ENCODE measurements at regions not wholly inside any gene's neighbourhood (a gene's known extent, or its start where the extent isn't known, plus 50 kb on each side); places are given as distances from the start of the nearest gene placed in this dataset.

GRCh38 chr6:130743175-130743574 lies 84.0 kb upstream of the SMLR1 start:
- H3K79me2 ChIP-seq (ENCODE audit: control insufficient read depth, insufficient read depth, low read length, poor library complexity), result no peaks in the 10 kb centered on the region
- H3K36me3 ChIP-seq (ENCODE audit: control insufficient read depth in 1 of 2, insufficient read depth in 2 of 2, low read length in 2 of 2), result no peaks in the 10 kb centered on the region
- WGBS (ENCODE audit: extremely low coverage, insufficient coverage, insufficient read length), result no CpG with 5 or more reads among the region's 2 CpGs
- H3K4me2 ChIP-seq (ENCODE audit: low read length), result no peak overlapping the region
- peaks cover 4 to 5% of the 10 kb centered on the region in 2 experiments for H3K4me1 ChIP-seq (ENCODE audit: control insufficient read depth in 1 of 2, insufficient read depth in 2 of 2, low read length in 2 of 2)
- no peak overlapping the region for H3K14ac ChIP-seq (ENCODE audit: low read length)
- no peaks in the 10 kb centered on the region for H3K79me1 ChIP-seq (ENCODE audit: low read length)
- H2BK120ac ChIP-seq (ENCODE audit: insufficient read depth, low read length, poor library complexity), result no peak overlapping the region
- H3K18ac ChIP-seq (ENCODE audit: low read length), result no peak overlapping the region
- no peak for DNase-seq
- H3K27me3 ChIP-seq (ENCODE audit: insufficient read depth, low read length), result no peaks in the 10 kb centered on the region
- no peak overlapping the region for H2AK5ac ChIP-seq (ENCODE audit: low read length)
- no peak overlapping the region for H2AFZ ChIP-seq (ENCODE audit: insufficient read depth, low read length, poor library complexity)
- H3K4me3 ChIP-seq (ENCODE audit: low read depth, low read length), result no peak overlapping the region
- no peak overlapping the region for H4K12ac ChIP-seq (ENCODE audit: low read depth, low read length)
- peaks cover 2% of the 10 kb centered on the region for H3K9me3 ChIP-seq (ENCODE audit: insufficient read depth, low read depth, low read length)
- no peak overlapping the region for H2BK12ac ChIP-seq (ENCODE audit: low read length)
- H3K4ac ChIP-seq (ENCODE audit: low read depth, low read length), result no peak overlapping the region
- no peak overlapping the region for H4K8ac ChIP-seq (ENCODE audit: low read depth, low read length)
- no peak overlapping the region for H4K91ac ChIP-seq (ENCODE audit: low read depth, low read length)
- no peak overlapping the region for H3K9ac ChIP-seq (ENCODE audit: low read length)
- no peak overlapping the region for H3K27ac ChIP-seq (ENCODE audit: low read depth, low read length)
- H3K23ac ChIP-seq (ENCODE audit: low read length), result no peak overlapping the region
- no peak overlapping the region for H2BK5ac ChIP-seq (ENCODE audit: low read depth, low read length, poor library complexity)

GRCh38 chr6:130744576-130745366 lies 82.4 kb upstream of the SMLR1 start:
- Histone ChIP-seq H3K9me3 (ENCODE audit: insufficient read depth, low read depth, low read length) (peaks cover 6% of the 10 kb centered on the region), H3K18ac (ENCODE audit: low read length) (no peak overlapping the region), H2BK5ac (ENCODE audit: low read depth, low read length, poor library complexity) (no peak overlapping the region), H3K79me1 (ENCODE audit: low read length) (no peaks in the 10 kb centered on the region), H2BK12ac (ENCODE audit: low read length) (no peak overlapping the region), H4K12ac (ENCODE audit: low read depth, low read length) (no peak overlapping the region), H3K27me3 (ENCODE audit: insufficient read depth, low read length) (no peaks in the 10 kb centered on the region), H3K9ac (ENCODE audit: low read length) (no peak overlapping the region), H3K14ac (ENCODE audit: low read length) (no peak overlapping the region), H2BK120ac (ENCODE audit: insufficient read depth, low read length, poor library complexity) (no peak overlapping the region), H3K36me3 (ENCODE audit: control insufficient read depth in 1 of 2, insufficient read depth in 2 of 2, low read length in 2 of 2) (no peaks in the 10 kb centered on the region), H3K4me1 (ENCODE audit: control insufficient read depth in 1 of 2, insufficient read depth in 2 of 2, low read length in 2 of 2) (peaks cover 4 to 5% of the 10 kb centered on the region in 2 experiments), H4K8ac (ENCODE audit: low read depth, low read length) (no peak overlapping the region), H4K91ac (ENCODE audit: low read depth, low read length) (no peak overlapping the region), H2AK5ac (ENCODE audit: low read length) (no peak overlapping the region), H3K4me2 (ENCODE audit: low read length) (no peak overlapping the region), H3K79me2 (ENCODE audit: control insufficient read depth, insufficient read depth, low read length, poor library complexity) (no peaks in the 10 kb centered on the region), H2AFZ (ENCODE audit: insufficient read depth, low read length, poor library complexity) (no peak overlapping the region), H3K4ac (ENCODE audit: low read depth, low read length) (no peak overlapping the region), H3K27ac (ENCODE audit: low read depth, low read length) (no peak overlapping the region), H3K4me3 (ENCODE audit: low read depth, low read length) (no peak overlapping the region), H3K23ac (ENCODE audit: low read length) (no peak overlapping the region)
- DNase-seq, result no peak
- no CpG with 5 or more reads among the region's 2 CpGs for WGBS (ENCODE audit: extremely low coverage, insufficient coverage, insufficient read length)

GRCh38 chr6:130748041-130748440 lies 79.2 kb upstream of the SMLR1 start:
- H4K12ac ChIP-seq (ENCODE audit: low read depth, low read length), result no peak overlapping the region
- no peak overlapping the region for H3K18ac ChIP-seq (ENCODE audit: low read length)
- H3K27me3 ChIP-seq (ENCODE audit: insufficient read depth, low read length), result no peaks in the 10 kb centered on the region
- no peaks in the 10 kb centered on the region for H3K79me1 ChIP-seq (ENCODE audit: low read length)
- no peak overlapping the region for H2BK5ac ChIP-seq (ENCODE audit: low read depth, low read length, poor library complexity)
- H3K14ac ChIP-seq (ENCODE audit: low read length), result no peak overlapping the region
- no peak overlapping the region for H4K91ac ChIP-seq (ENCODE audit: low read depth, low read length)
- no peak overlapping the region for H3K4me3 ChIP-seq (ENCODE audit: low read depth, low read length)
- no CpG with 5 or more reads among the region's 1 CpG for WGBS (ENCODE audit: extremely low coverage, insufficient coverage, insufficient read length)
- H2BK120ac ChIP-seq (ENCODE audit: insufficient read depth, low read length, poor library complexity), result no peak overlapping the region
- no peak overlapping the region for H2AK5ac ChIP-seq (ENCODE audit: low read length)
- H3K4me2 ChIP-seq (ENCODE audit: low read length), result no peak overlapping the region
- no peak overlapping the region for H3K23ac ChIP-seq (ENCODE audit: low read length)
- H3K4me1 ChIP-seq (ENCODE audit: control insufficient read depth in 1 of 2, insufficient read depth in 2 of 2, low read length in 2 of 2), result no peaks in the 10 kb centered on the region
- no peak overlapping the region for H3K4ac ChIP-seq (ENCODE audit: low read depth, low read length)
- H2BK12ac ChIP-seq (ENCODE audit: low read length), result no peak overlapping the region
- H2AFZ ChIP-seq (ENCODE audit: insufficient read depth, low read length, poor library complexity), result no peak overlapping the region
- H3K27ac ChIP-seq (ENCODE audit: low read depth, low read length), result no peak overlapping the region
- H4K8ac ChIP-seq (ENCODE audit: low read depth, low read length), result no peak overlapping the region
- peaks cover 6% of the 10 kb centered on the region for H3K9me3 ChIP-seq (ENCODE audit: insufficient read depth, low read depth, low read length)
- H3K36me3 ChIP-seq (ENCODE audit: control insufficient read depth in 1 of 2, insufficient read depth in 2 of 2, low read length in 2 of 2), result no peaks in the 10 kb centered on the region
- H3K79me2 ChIP-seq (ENCODE audit: control insufficient read depth, insufficient read depth, low read length, poor library complexity), result no peaks in the 10 kb centered on the region
- H3K9ac ChIP-seq (ENCODE audit: low read length), result no peak overlapping the region
- DNase-seq, result no peak

GRCh38 chr6:130749402-130749801 lies 77.8 kb upstream of the SMLR1 start:
- no peak overlapping the region for H3K4me3 ChIP-seq (ENCODE audit: low read depth, low read length)
- no peaks in the 10 kb centered on the region for H3K79me1 ChIP-seq (ENCODE audit: low read length)
- no peak for DNase-seq
- no peak overlapping the region for H3K9ac ChIP-seq (ENCODE audit: low read length)
- no peaks in the 10 kb centered on the region for H3K27me3 ChIP-seq (ENCODE audit: insufficient read depth, low read length)
- WGBS (ENCODE audit: extremely low coverage, insufficient coverage, insufficient read length), result no CpG with 5 or more reads among the region's 3 CpGs
- no peak overlapping the region for H4K12ac ChIP-seq (ENCODE audit: low read depth, low read length)
- H3K4ac ChIP-seq (ENCODE audit: low read depth, low read length), result no peak overlapping the region
- no peak overlapping the region for H3K18ac ChIP-seq (ENCODE audit: low read length)
- H2AK5ac ChIP-seq (ENCODE audit: low read length), result no peak overlapping the region
- no peaks in the 10 kb centered on the region for H3K36me3 ChIP-seq (ENCODE audit: control insufficient read depth in 1 of 2, insufficient read depth in 2 of 2, low read length in 2 of 2)
- H3K4me2 ChIP-seq (ENCODE audit: low read length), result no peak overlapping the region
- no peak overlapping the region for H4K91ac ChIP-seq (ENCODE audit: low read depth, low read length)
- H4K8ac ChIP-seq (ENCODE audit: low read depth, low read length), result no peak overlapping the region
- H3K14ac ChIP-seq (ENCODE audit: low read length), result no peak overlapping the region
- no peak overlapping the region for H3K23ac ChIP-seq (ENCODE audit: low read length)
- no peak overlapping the region for H2BK12ac ChIP-seq (ENCODE audit: low read length)
- no peak overlapping the region for H2AFZ ChIP-seq (ENCODE audit: insufficient read depth, low read length, poor library complexity)
- H3K9me3 ChIP-seq (ENCODE audit: insufficient read depth, low read depth, low read length), result peaks cover 6% of the 10 kb centered on the region
- no peak overlapping the region for H2BK120ac ChIP-seq (ENCODE audit: insufficient read depth, low read length, poor library complexity)
- H3K27ac ChIP-seq (ENCODE audit: low read depth, low read length), result no peak overlapping the region
- no peaks in the 10 kb centered on the region for H3K4me1 ChIP-seq (ENCODE audit: control insufficient read depth in 1 of 2, insufficient read depth in 2 of 2, low read length in 2 of 2)
- H2BK5ac ChIP-seq (ENCODE audit: low read depth, low read length, poor library complexity), result no peak overlapping the region
- no peaks in the 10 kb centered on the region for H3K79me2 ChIP-seq (ENCODE audit: control insufficient read depth, insufficient read depth, low read length, poor library complexity)

Measured in trophoblast cell (in vitro differentiated cells and primary cell).